ENCODE measurements at regions not wholly inside any gene's neighbourhood (a gene's known extent, or its start where the extent isn't known, plus 50 kb on each side); places are given as distances from the start of the nearest gene placed in this dataset.

GRCh38 chr14:66291756-66292155, 194.4 kb upstream of the CCDC196 start:
- TF ChIP-seq CTCF (IDR thresholded peaks at IDR 0.05) (no peak), ZFX (IDR thresholded peaks at IDR 0.05; ENCODE audit: borderline replicate concordance) (no peak)

Measured in 22Rv1 (cell line).